Tibial nerve (tissue), 4 donors: ENCODE measurements at regions not wholly inside any gene's neighbourhood (a gene's known extent, or its start where the extent isn't known, plus 50 kb on each side); places are given as distances from the start of the nearest gene placed in this dataset.
A peak's percentile ranks its signal among the peaks of the same experiment; 100 is the strongest.
"Not testable (repeated sequence)": the region's sequence is repeated elsewhere in the genome, so short reads cannot be mapped to it uniquely, and the experiment has no call there.

Experiments used
- DNase-seq, 2 donors: peaks; one replicate each; pipeline ENCODE4 v3.0.0-alpha.2; 2019; ENCODE audit warnings: low spot score in 2 of 2
- H3K27ac ChIP-seq, 4 donors: fragments of 200-600 bp; sonication (generic) in 3 of 4; one replicate each; pipeline ENCODE4 v1.5.1; 2017 to 2019; ENCODE audit warnings: mild to moderate bottlenecking in 1 of 4
- H3K27me3 ChIP-seq, 2 donors: fragments of 200-600 bp; sonication (generic) in 1 of 2; one replicate each; pipeline versions ENCODE4 v1.5.1 to v1.6.0; 2017 to 2019
- H3K36me3 ChIP-seq, 3 donors: fragments of 200-600 bp; sonication (generic); one replicate each; pipeline ENCODE4 v1.5.1; 2018 to 2019
- H3K4me1 ChIP-seq, 4 donors: fragments of 200-600 bp; sonication (generic) in 3 of 4; one replicate each; pipeline ENCODE4 v1.5.1; 2017 to 2019
- H3K4me3 ChIP-seq, 4 donors: fragments of 200-600 bp; sonication (generic) in 3 of 4; one replicate each; pipeline ENCODE4 v1.5.1; 2017 to 2019; ENCODE audit warnings: mild to moderate bottlenecking in 1 of 4, moderate library complexity in 1 of 4
- H3K9me3 ChIP-seq, 4 donors: fragments of 200-600 bp; sonication (generic) in 3 of 4; one replicate each; pipeline ENCODE4 v1.5.1; 2017 to 2019
- EP300 ChIP-seq, 2 donors: sonication (generic); formaldehyde crosslinking; IDR thresholded peaks; one replicate each; pipeline ENCODE4 v1.6.1; 2017; ENCODE audit warnings: antibody characterized with exemption in 2 of 2, mild to moderate bottlenecking in 1 of 2
- POLR2A ChIP-seq, 2 donors: fragments of 450-650 bp; IDR thresholded peaks; one replicate each; pipeline ENCODE4 v1.6.1; 2017; ENCODE audit warnings: antibody characterized with exemption in 2 of 2, mild to moderate bottlenecking in 2 of 2, moderate library complexity in 2 of 2
- WGBS, 2 donors: methylation state at CpG; one replicate each; pipeline ENCODE4 v1.1.5; 2018; 5-methylcytosine and 5-hydroxymethylcytosine counted together
- TF ChIP-seq, protein P1 (sequence below), 5 experiments: fragments of 200-600 bp in 3 of 5; fragments of 450-650 bp in 2 of 5; sonication (generic) in 3 of 5; IDR thresholded peaks; one replicate each; pipeline ENCODE4 v1.5.1; 2016 to 2019; ENCODE audit warnings: antibody characterized with exemption in 5 of 5, mild to moderate bottlenecking in 3 of 5, moderate library complexity in 2 of 5

DNA sequence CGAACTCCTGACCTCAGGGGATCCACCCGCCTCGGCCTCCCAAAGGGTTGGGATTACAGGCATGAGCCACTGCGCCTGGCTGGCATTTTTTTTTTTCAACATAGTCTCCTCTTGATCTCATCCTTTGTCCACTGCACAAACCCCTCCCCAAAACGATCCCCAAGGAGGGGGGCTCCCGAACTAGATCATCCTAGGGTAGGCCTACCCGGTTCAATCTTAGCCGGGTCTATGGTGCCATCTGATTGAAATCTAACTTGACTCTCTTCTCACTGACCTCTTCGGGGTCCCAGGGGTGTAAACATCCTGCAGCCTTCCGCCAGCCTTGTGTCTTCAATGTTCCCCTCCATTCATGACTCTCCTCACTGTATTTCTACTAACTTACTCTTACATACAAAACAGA lies 140.5 kb upstream of the CRHR1 start:
- no peak for DNase-seq
- peaks cover 0 to 16% (median 5%) of the 10 kb centered on the region in 4 donors for H3K4me1 ChIP-seq
- TF ChIP-seq EP300 (IDR thresholded peaks at IDR 0.05) (no peak), POLR2A (IDR thresholded peaks at IDR 0.05) (no peak)
- TF ChIP-seq, protein P1, sequence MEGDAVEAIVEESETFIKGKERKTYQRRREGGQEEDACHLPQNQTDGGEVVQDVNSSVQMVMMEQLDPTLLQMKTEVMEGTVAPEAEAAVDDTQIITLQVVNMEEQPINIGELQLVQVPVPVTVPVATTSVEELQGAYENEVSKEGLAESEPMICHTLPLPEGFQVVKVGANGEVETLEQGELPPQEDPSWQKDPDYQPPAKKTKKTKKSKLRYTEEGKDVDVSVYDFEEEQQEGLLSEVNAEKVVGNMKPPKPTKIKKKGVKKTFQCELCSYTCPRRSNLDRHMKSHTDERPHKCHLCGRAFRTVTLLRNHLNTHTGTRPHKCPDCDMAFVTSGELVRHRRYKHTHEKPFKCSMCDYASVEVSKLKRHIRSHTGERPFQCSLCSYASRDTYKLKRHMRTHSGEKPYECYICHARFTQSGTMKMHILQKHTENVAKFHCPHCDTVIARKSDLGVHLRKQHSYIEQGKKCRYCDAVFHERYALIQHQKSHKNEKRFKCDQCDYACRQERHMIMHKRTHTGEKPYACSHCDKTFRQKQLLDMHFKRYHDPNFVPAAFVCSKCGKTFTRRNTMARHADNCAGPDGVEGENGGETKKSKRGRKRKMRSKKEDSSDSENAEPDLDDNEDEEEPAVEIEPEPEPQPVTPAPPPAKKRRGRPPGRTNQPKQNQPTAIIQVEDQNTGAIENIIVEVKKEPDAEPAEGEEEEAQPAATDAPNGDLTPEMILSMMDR (IDR thresholded peaks at IDR 0.05) = no peak
- H3K27me3 ChIP-seq = peaks cover 0 to 1% of the 10 kb centered on the region in 2 donors
- peaks cover 0 to 11% (median 0%) of the 10 kb centered on the region in 3 donors for H3K36me3 ChIP-seq
- H3K4me3 ChIP-seq = no peak overlapping the region
- no peaks in the 10 kb centered on the region for H3K9me3 ChIP-seq
- H3K27ac ChIP-seq = no peak overlapping the region
- 84 to 88% methylated on average over 10 of the region's 10 CpGs for WGBS, 2 donors

GRCh38 chr17:45644637-45645036 lies 139.5 kb upstream of the CRHR1 start:
- not testable (repeated sequence) for H3K4me3 ChIP-seq, H3K27me3 ChIP-seq, H3K9me3 ChIP-seq, H3K36me3 ChIP-seq, DNase-seq, H3K27ac ChIP-seq
- 76 to 79% methylated on average over 1 of the region's 1 CpG for WGBS, 2 donors
- H3K4me1 ChIP-seq = peaks cover 0 to 16% (median 5%) of the 10 kb centered on the region in 4 donors

DNA sequence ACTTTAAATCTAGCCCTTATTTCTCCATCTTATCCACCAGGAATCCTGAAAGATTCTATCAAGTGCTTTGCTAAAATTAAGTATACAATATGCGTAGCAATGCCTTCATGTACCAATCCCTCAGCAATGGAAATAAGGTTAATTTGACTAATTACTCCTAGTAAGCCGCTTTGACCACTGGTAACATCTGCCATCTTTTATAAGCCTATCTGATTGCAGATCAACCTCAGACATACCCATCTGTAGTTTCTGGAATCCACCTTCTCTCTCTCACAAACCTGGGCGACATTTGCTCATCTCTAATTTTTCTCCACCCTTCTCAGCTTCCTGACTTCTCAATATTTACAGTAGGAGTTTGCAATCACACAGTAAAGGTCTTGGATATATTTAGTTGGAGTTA lies 138.8 kb upstream of the CRHR1 start:
- DNase-seq = no peak
- TF ChIP-seq POLR2A (IDR thresholded peaks at IDR 0.05) (no peak), EP300 (IDR thresholded peaks at IDR 0.05) (no peak)
- TF ChIP-seq, protein P1 (IDR thresholded peaks at IDR 0.05) = no peak
- no peaks in the 10 kb centered on the region for H3K9me3 ChIP-seq
- no peak overlapping the region for H3K4me3 ChIP-seq
- no peaks in the 10 kb centered on the region for H3K36me3 ChIP-seq
- H3K27ac ChIP-seq = no peak overlapping the region
- peaks cover 0 to 16% (median 5%) of the 10 kb centered on the region in 4 donors for H3K4me1 ChIP-seq
- peaks cover 0 to 16% of the 10 kb centered on the region in 2 donors for H3K27me3 ChIP-seq
- WGBS, 2 donors = 95 to 96% methylated on average over 3 of the region's 3 CpGs

DNA sequence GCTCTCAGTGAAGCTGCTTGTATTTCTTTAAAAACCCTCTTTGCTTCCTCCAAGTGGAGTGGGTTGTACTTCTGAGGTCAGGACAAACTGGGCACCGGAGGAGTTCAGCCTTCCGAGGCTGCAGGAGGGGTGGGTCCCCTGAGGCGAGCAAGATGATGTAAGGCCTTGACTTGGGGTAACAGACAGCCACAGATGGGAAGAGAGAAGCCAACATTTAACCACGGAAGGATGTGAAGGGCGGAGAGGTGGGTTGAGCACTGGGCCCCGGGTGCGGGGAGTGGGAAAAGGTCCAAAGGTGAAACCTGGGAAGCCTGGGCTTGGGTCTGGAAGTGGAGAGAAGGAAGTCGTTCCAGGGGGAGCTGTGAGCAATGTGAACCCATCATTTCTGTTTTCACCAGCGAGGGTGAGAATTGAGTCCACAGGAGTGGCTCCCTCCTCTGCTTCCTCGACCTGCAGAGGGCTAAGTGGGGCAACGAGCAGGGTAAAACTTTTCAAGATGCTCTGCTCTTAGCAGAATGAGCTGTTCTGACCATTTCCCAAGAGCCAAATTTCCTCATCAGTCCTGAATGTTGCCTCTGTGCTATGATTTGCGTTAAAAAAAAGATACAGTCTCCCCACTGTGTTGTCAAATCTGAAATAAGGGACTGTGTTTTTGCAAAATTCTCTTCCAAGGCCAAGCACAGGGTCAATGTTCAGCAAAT lies 137.7 kb upstream of the CRHR1 start:
- peak overlapping the region in 1 of 4 donors; percentile 46 for H3K27ac ChIP-seq
- no peaks in the 10 kb centered on the region for H3K9me3 ChIP-seq
- H3K4me1 ChIP-seq = peaks cover 0 to 16% (median 5%) of the 10 kb centered on the region in 4 donors
- TF ChIP-seq EP300 (IDR thresholded peaks at IDR 0.05) = peak in 1 of 2 donors; percentile 36
- TF ChIP-seq, protein P1 (IDR thresholded peaks at IDR 0.05) = no peak
- 18 to 21% methylated on average over 12 of the region's 12 CpGs for WGBS, 2 donors
- DNase-seq = peak; percentile 9 to 46
- no peak overlapping the region for H3K4me3 ChIP-seq
- H3K36me3 ChIP-seq = no peaks in the 10 kb centered on the region
- H3K27me3 ChIP-seq = peaks cover 0 to 17% of the 10 kb centered on the region in 2 donors

DNA sequence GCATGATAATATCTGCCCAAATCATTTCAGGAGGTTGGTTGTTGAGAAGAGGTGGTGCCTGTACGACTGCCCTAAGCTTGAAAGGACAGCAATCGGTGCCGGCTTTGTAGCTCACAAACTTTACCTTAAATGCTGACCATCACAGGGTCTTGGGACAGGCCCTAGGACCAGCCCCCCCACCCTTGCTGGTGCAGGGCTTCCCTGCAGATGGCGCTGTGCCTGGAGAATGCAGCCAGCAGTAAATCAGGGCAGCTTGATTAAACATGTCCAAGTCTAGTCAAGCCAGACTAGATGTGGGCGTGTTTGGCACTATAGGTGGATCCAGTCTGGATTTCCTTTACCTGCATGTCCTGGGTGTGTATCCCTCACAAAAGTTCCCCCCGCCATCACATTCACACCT lies 135.5 kb upstream of the CRHR1 start:
- DNase-seq = no peak

More for the DNA sequence above, 135.5 kb upstream of the CRHR1 start:
- WGBS, 2 donors = 74 to 76% methylated on average over 6 of the region's 6 CpGs
- TF ChIP-seq POLR2A (IDR thresholded peaks at IDR 0.05) (no peak), EP300 (IDR thresholded peaks at IDR 0.05) (no peak)
- TF ChIP-seq, protein P1 (IDR thresholded peaks at IDR 0.05) = no peak
- peaks cover 0 to 17% of the 10 kb centered on the region in 2 donors for H3K27me3 ChIP-seq
- H3K4me3 ChIP-seq = no peak overlapping the region
- no peaks in the 10 kb centered on the region for H3K36me3 ChIP-seq
- no peaks in the 10 kb centered on the region for H3K9me3 ChIP-seq
- peaks cover 0 to 16% (median 5%) of the 10 kb centered on the region in 4 donors for H3K4me1 ChIP-seq
- H3K27ac ChIP-seq = no peak overlapping the region
